ENCODE measurements at regions not wholly inside any gene's neighbourhood (a gene's known extent, or its start where the extent isn't known, plus 50 kb on each side); places are given as distances from the start of the nearest gene placed in this dataset.

DNA sequence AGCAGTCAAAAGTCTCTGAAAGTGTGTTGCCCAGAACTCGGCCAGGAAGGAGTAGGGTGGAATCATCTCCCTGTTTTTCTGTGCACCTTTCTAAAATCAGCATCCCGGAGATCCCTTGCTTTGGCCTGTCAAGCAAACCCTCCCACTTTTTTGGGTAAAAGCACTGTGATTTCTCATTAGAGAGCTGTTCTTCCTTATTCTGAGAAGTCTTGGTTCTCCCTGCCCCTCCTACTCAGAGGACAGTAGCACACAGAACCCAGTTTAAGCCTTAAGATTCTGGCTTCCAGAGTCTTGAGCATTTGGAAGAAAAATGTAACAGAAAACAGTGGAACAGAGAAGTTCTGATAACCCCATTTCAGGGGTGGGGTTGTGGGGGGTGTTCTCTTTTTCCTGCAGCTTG, 52.6 kb upstream of the KATNAL1 start:
- 100% methylated on average over 2 of the region's 2 CpGs; no CpG with 5 or more reads in 1 of the 2 donors for WGBS, 2 donors (ENCODE audit: low coverage in 1 of 2)
- Histone ChIP-seq H3K4me1 (no peaks in the 10 kb centered on the region), H3K36me3 (no peaks in the 10 kb centered on the region), H3K9me3 (no peaks in the 10 kb centered on the region), H3K27ac (no peak overlapping the region), H3K4me3 (no peak overlapping the region), H3K27me3 (no peaks in the 10 kb centered on the region)
- TF ChIP-seq EP300 (IDR thresholded peaks at IDR 0.05) (no peak), POLR2AphosphoS5 (IDR thresholded peaks at IDR 0.05) (no peak), POLR2A (IDR thresholded peaks at IDR 0.05) (no peak)
- TF ChIP-seq, protein P1, sequence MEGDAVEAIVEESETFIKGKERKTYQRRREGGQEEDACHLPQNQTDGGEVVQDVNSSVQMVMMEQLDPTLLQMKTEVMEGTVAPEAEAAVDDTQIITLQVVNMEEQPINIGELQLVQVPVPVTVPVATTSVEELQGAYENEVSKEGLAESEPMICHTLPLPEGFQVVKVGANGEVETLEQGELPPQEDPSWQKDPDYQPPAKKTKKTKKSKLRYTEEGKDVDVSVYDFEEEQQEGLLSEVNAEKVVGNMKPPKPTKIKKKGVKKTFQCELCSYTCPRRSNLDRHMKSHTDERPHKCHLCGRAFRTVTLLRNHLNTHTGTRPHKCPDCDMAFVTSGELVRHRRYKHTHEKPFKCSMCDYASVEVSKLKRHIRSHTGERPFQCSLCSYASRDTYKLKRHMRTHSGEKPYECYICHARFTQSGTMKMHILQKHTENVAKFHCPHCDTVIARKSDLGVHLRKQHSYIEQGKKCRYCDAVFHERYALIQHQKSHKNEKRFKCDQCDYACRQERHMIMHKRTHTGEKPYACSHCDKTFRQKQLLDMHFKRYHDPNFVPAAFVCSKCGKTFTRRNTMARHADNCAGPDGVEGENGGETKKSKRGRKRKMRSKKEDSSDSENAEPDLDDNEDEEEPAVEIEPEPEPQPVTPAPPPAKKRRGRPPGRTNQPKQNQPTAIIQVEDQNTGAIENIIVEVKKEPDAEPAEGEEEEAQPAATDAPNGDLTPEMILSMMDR (IDR thresholded peaks at IDR 0.05): no peak
- no peak for ATAC-seq

DNA sequence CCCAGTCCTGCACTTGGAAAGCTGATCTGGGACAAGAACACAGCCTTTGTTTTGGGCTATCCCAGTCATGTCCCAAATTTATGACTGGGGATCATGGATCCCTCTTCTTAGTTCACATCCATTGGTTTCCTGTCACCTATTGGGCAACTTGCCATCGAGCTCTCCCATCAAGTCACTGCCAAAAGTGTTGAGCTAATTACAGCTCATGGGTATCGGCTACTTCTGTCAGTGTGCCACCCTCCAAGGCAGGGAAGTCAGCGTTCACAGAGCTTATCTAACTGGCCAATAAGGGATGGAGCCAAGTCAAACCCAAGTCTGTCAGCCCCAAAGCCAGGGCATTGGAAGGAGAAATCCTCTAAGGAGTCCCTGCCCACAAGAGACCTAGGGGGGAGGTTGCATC, 53.2 kb upstream of the KATNAL1 start:
- no peaks in the 10 kb centered on the region for H3K9me3 ChIP-seq
- WGBS, 2 donors (ENCODE audit: low coverage in 1 of 2): no CpG with 5 or more reads among the region's 3 CpGs
- no peaks in the 10 kb centered on the region for H3K36me3 ChIP-seq
- H3K4me1 ChIP-seq: no peaks in the 10 kb centered on the region
- ATAC-seq: no peak
- no peaks in the 10 kb centered on the region for H3K27me3 ChIP-seq
- H3K27ac ChIP-seq: no peak overlapping the region
- TF ChIP-seq, protein P1 (IDR thresholded peaks at IDR 0.05): no peak
- TF ChIP-seq EP300 (IDR thresholded peaks at IDR 0.05): no peak
- TF ChIP-seq POLR2AphosphoS5 (IDR thresholded peaks at IDR 0.05): no peak
- no peak for TF ChIP-seq POLR2A (IDR thresholded peaks at IDR 0.05)
- no peak overlapping the region for H3K4me3 ChIP-seq

DNA sequence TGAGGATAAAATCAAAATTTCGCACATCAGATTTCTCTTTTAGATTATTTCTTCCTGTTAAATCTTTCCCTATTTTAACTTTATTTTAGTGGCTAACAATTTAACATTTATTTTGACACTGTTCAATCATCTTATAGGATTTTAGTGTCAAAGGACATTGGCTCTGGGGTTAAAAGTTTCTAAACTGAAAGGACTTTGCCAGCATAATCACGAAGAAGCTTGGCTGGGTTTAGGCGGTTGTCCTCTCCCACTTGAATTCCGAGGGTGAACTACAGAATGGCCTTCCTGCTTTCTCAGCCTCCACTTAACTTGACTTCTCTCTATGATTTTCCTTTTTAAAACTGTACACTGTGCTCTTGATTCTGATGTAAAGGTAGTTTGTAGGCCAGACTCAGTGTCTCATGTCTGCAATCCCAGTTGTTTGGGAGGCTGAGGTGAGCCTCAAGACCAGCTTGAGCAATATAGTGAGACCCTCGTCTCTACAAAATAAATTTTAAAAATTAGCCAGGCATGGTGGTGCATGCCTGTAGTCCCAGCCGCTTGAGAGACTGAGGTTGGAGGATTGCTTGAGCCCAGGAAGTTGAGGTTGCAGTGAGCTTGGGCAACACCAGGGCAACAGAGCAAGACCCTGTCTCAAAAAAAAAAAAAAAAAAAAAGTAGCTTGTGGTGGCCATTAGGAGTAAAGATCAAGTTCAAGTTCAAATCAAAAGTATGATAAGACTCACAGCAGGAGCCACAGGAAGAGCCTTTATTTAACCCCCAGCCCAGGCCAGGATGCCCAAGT, 54.8 kb upstream of the KATNAL1 start:
- WGBS, 2 donors (ENCODE audit: low coverage in 1 of 2): 68 to 79% methylated on average over 4 to 6 of the region's 6 CpGs
- Histone ChIP-seq H3K27me3 (no peaks in the 10 kb centered on the region), H3K4me3 (no peak overlapping the region), H3K36me3 (no peaks in the 10 kb centered on the region), H3K27ac (peak overlapping the region in 1 of 4 donors; percentile 5), H3K4me1 (no peaks in the 10 kb centered on the region), H3K9me3 (no peaks in the 10 kb centered on the region)
- TF ChIP-seq POLR2AphosphoS5 (IDR thresholded peaks at IDR 0.05) (no peak), POLR2A (IDR thresholded peaks at IDR 0.05) (no peak), EP300 (IDR thresholded peaks at IDR 0.05) (no peak)
- TF ChIP-seq, protein P1 (IDR thresholded peaks at IDR 0.05): no peak
- no peak for ATAC-seq

DNA sequence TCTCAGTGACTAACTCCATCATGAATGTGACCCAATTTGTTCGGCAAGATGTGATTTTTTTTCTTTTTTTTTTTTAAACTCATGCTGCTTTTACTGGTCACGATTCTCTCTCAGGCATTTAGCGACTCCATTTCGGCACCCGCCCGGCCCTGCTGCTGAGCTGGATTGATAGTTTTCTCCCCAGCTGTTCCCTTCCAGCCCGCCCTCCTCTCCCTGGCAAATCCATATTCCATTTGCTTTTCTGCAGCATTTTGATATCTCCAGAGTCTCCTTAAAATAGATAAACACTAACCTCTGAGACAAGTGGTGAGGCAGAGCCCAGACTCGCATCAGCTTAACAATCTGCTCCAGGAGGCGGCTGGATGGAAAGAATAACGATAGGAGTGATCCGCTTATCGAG, 55.5 kb upstream of the KATNAL1 start:
- Histone ChIP-seq H3K27me3 (no peaks in the 10 kb centered on the region), H3K27ac (peak overlapping the region in 1 of 4 donors; percentile 5), H3K4me3 (no peak overlapping the region), H3K9me3 (no peaks in the 10 kb centered on the region), H3K4me1 (no peaks in the 10 kb centered on the region), H3K36me3 (no peaks in the 10 kb centered on the region)
- TF ChIP-seq EP300 (IDR thresholded peaks at IDR 0.05): no peak
- TF ChIP-seq POLR2A (IDR thresholded peaks at IDR 0.05): no peak
- TF ChIP-seq, protein P1 (IDR thresholded peaks at IDR 0.05): no peak
- TF ChIP-seq POLR2AphosphoS5 (IDR thresholded peaks at IDR 0.05): no peak
- no peak for ATAC-seq
- 73 to 87% methylated on average over 6 to 12 of the region's 12 CpGs for WGBS, 2 donors (ENCODE audit: low coverage in 1 of 2)

DNA sequence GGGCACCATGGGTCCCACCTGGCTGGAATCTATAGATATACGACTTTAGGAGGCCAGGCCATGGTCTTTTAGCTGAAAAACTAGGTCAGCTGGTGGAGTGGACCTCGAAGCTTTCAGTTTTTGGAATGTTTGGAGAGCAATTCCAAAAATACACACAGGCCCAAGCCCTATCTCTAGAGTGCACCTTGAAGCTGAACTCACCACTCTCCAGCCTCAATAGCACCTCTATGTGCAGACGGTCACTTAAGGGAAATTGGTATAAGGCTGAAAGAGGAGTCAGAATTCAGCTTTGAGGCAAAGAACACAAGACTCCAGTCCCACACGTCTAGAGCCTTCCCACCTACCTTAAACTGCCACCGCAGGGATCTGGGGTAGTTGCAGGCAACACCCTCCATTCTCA, 56.4 kb upstream of the KATNAL1 start:
- Histone ChIP-seq H3K4me1 (no peaks in the 10 kb centered on the region), H3K36me3 (no peaks in the 10 kb centered on the region), H3K27me3 (no peaks in the 10 kb centered on the region), H3K4me3 (no peak overlapping the region), H3K27ac (no peak overlapping the region), H3K9me3 (no peaks in the 10 kb centered on the region)
- ATAC-seq: no peak
- TF ChIP-seq POLR2A (IDR thresholded peaks at IDR 0.05): no peak
- no peak for TF ChIP-seq EP300 (IDR thresholded peaks at IDR 0.05)
- TF ChIP-seq POLR2AphosphoS5 (IDR thresholded peaks at IDR 0.05): no peak
- TF ChIP-seq, protein P1 (IDR thresholded peaks at IDR 0.05): no peak
- 77 to 84% methylated on average over 3 to 4 of the region's 5 CpGs for WGBS, 2 donors (ENCODE audit: low coverage in 1 of 2)
